Islet of Langerhans (tissue), 1 donor: ENCODE measurements at regions not wholly inside any gene's neighbourhood (a gene's known extent, or its start where the extent isn't known, plus 50 kb on each side); places are given as distances from the start of the nearest gene placed in this dataset.

Source experiments
- FAIRE-seq: peaks from one replicate; lab custom pipeline; 2011; peaks lifted over from hg19 to GRCh38; lab: Jason Lieb, UNC

- FAIRE-seq = peak; percentile 27
Observed at GRCh38 chrX:79645749-79646148, 278.6 kb upstream of the ITM2A start.

GRCh38 chrX:79631526-79631925 is 264.4 kb upstream of the ITM2A start:
- FAIRE-seq = no peak

- FAIRE-seq = no peak
Observed at GRCh38 chrX:79630033-79631009, 263.2 kb upstream of the ITM2A start.

GRCh38 chrX:79623098-79623762 is 256.1 kb upstream of the ITM2A start:
- no peak for FAIRE-seq

- FAIRE-seq = no peak
Observed at GRCh38 chrX:79618280-79618679, 251.1 kb upstream of the ITM2A start.

- FAIRE-seq = no peak
Observed at GRCh38 chrX:79604364-79604763, 237.2 kb upstream of the ITM2A start.

- FAIRE-seq = no peak
Observed at GRCh38 chrX:79601341-79602131, 234.4 kb upstream of the ITM2A start.

GRCh38 chrX:79592259-79592658 is 225.1 kb upstream of the ITM2A start:
- no peak for FAIRE-seq

GRCh38 chrX:79588233-79588632 is 221.1 kb upstream of the ITM2A start:
- FAIRE-seq = no peak

- peak; percentile 17 for FAIRE-seq
Observed at GRCh38 chrX:79573760-79574159, 206.6 kb upstream of the ITM2A start.

GRCh38 chrX:79572566-79572965 is 205.4 kb upstream of the ITM2A start:
- no peak for FAIRE-seq

- no peak for FAIRE-seq
Observed at GRCh38 chrX:79570524-79571240, 203.5 kb upstream of the ITM2A start.

- FAIRE-seq = no peak
Observed at GRCh38 chrX:79568309-79568708, 201.2 kb upstream of the ITM2A start.

GRCh38 chrX:79564362-79564761 is 197.2 kb upstream of the ITM2A start:
- FAIRE-seq = no peak

GRCh38 chrX:79559290-79559689 is 192.2 kb upstream of the ITM2A start:
- no peak for FAIRE-seq

- no peak for FAIRE-seq
Observed at GRCh38 chrX:79557212-79557611, 190.1 kb upstream of the ITM2A start.

GRCh38 chrX:79556800-79557199 is 189.7 kb upstream of the ITM2A start:
- FAIRE-seq = no peak

- FAIRE-seq = no peak
Observed at GRCh38 chrX:79530310-79531108, 163.4 kb upstream of the ITM2A start.

GRCh38 chrX:79524642-79525041 is 157.5 kb upstream of the ITM2A start:
- no peak for FAIRE-seq

- no peak for FAIRE-seq
Observed at GRCh38 chrX:79515529-79515928, 148.4 kb upstream of the ITM2A start.

- FAIRE-seq = no peak
Observed at GRCh38 chrX:79511799-79512198, 144.7 kb upstream of the ITM2A start.
